Keratinocyte (primary cell): ENCODE measurements at regions not wholly inside any gene's neighbourhood (a gene's known extent, or its start where the extent isn't known, plus 50 kb on each side); places are given as distances from the start of the nearest gene placed in this dataset.
A peak's percentile ranks its signal among the peaks of the same experiment; 100 is the strongest.

Experiments
- DNase-seq: peaks from one replicate; pipeline ENCODE4 v3.0.0-alpha.2; 2011; ENCODE audit warnings: low read depth, missing footprints, low spot score
- FAIRE-seq: peaks from 2 replicates; lab custom pipeline; 2011; peaks lifted over from hg19 to GRCh38; lab: Jason Lieb, UNC
- H2AFZ ChIP-seq: 2 replicates; pipeline ENCODE4 v1.6.0; 2012; ENCODE audit warnings: low read length, control low read depth, inconsistent platforms; ENCODE audit not compliant: control insufficient read depth
- H3K27ac ChIP-seq: 2 replicates; pipeline ENCODE4 v1.5.1; 2011; ENCODE audit warnings: low read length; ENCODE audit not compliant: control insufficient read depth, insufficient read depth
- H3K27me3 ChIP-seq: 3 replicates; pipeline ENCODE4 v1.6.0; 2011; ENCODE audit warnings: low read length; ENCODE audit not compliant: control insufficient read depth, insufficient read depth; ENCODE audit errors: extremely low read depth
- H3K36me3 ChIP-seq, 2 experiments: 2 replicates in 1 of 2; 3 replicates in 1 of 2; pipeline ENCODE4 v1.5.1; 2011; ENCODE audit warnings: low read length in 2 of 2, mild to moderate bottlenecking in 1 of 2; ENCODE audit not compliant: control insufficient read depth in 2 of 2, insufficient read depth in 2 of 2; ENCODE audit errors: extremely low read depth in 1 of 2
- H3K4me1 ChIP-seq: 3 replicates; pipeline ENCODE4 v1.5.1; 2011; ENCODE audit warnings: low read length; ENCODE audit not compliant: control insufficient read depth, insufficient read depth; ENCODE audit errors: extremely low read depth
- H3K4me2 ChIP-seq: 3 replicates; pipeline ENCODE4 v1.6.0; 2011; ENCODE audit warnings: low read depth, low read length; ENCODE audit not compliant: control insufficient read depth, insufficient read depth; ENCODE audit errors: extremely low read depth
- H3K4me3 ChIP-seq, 3 experiments: fragments of 200-600 bp in 1 of 3; sonication (generic) in 1 of 3; 2 replicates in 2 of 3; 3 replicates in 1 of 3; pipeline ENCODE4 v1.5.1; 2011 to 2016; ENCODE audit warnings: low read length in 3 of 3, mild to moderate bottlenecking in 3 of 3, control low read depth in 2 of 3, inconsistent platforms in 1 of 3, low read depth in 1 of 3, mixed read lengths in 1 of 3, mixed run types in 1 of 3, moderate library complexity in 1 of 3; ENCODE audit not compliant: control insufficient read depth in 2 of 3, insufficient read depth in 2 of 3; ENCODE audit errors: extremely low read depth in 1 of 3
- H3K79me2 ChIP-seq: 2 replicates; pipeline ENCODE4 v1.6.0; 2012; ENCODE audit warnings: low read length; ENCODE audit not compliant: control insufficient read depth, insufficient read depth
- H3K9ac ChIP-seq: 3 replicates; pipeline ENCODE4 v1.6.0; 2011; ENCODE audit warnings: low read length; ENCODE audit not compliant: control insufficient read depth, insufficient read depth; ENCODE audit errors: extremely low read depth
- H3K9me1 ChIP-seq: 3 replicates; pipeline ENCODE4 v1.6.0; 2011; ENCODE audit warnings: low read length; ENCODE audit not compliant: control insufficient read depth, insufficient read depth; ENCODE audit errors: extremely low read depth
- H3K9me3 ChIP-seq: 2 replicates; pipeline ENCODE4 v1.5.1; 2012; ENCODE audit warnings: low read depth, low read length; ENCODE audit not compliant: control insufficient read depth
- H4K20me1 ChIP-seq: 3 replicates; pipeline ENCODE4 v1.6.0; 2011; ENCODE audit warnings: low read length; ENCODE audit not compliant: control insufficient read depth, insufficient read depth; ENCODE audit errors: extremely low read depth
- EZH2 ChIP-seq: IDR thresholded peaks from one replicate; pipeline ENCODE4 v1.6.1; 2012; ENCODE audit warnings: inconsistent platforms, mild to moderate bottlenecking, low read length, moderate library complexity
- dilution Hi-C: fragments of 300-500 bp; cut with MboI; formaldehyde crosslinking; loops from one replicate; pipeline ENCODE4 v1.7.0; 2020; ENCODE audit warnings: low sequenced_read_pairs; ENCODE audit not compliant: extremely low pct_ligation_motif_present
- TF ChIP-seq, protein P1 (sequence below), 3 experiments: IDR thresholded peaks in 1 of 3; conservative IDR thresholded peaks in 1 of 3; optimal IDR thresholded peaks in 1 of 3; 2 replicates in 2 of 3; 3 replicates in 1 of 3; pipeline versions ENCODE3 to v1.5.1; 2011; ENCODE audit warnings: low read length in 3 of 3, mild to moderate bottlenecking in 3 of 3, moderate library complexity in 2 of 3, control low read depth in 1 of 3, inconsistent platforms in 1 of 3; ENCODE audit not compliant: insufficient read depth in 2 of 3; ENCODE audit errors: extremely low read depth in 1 of 3

- FAIRE-seq (peak; percentile 94), DNase-seq (no peak)
- TF ChIP-seq, protein P1, sequence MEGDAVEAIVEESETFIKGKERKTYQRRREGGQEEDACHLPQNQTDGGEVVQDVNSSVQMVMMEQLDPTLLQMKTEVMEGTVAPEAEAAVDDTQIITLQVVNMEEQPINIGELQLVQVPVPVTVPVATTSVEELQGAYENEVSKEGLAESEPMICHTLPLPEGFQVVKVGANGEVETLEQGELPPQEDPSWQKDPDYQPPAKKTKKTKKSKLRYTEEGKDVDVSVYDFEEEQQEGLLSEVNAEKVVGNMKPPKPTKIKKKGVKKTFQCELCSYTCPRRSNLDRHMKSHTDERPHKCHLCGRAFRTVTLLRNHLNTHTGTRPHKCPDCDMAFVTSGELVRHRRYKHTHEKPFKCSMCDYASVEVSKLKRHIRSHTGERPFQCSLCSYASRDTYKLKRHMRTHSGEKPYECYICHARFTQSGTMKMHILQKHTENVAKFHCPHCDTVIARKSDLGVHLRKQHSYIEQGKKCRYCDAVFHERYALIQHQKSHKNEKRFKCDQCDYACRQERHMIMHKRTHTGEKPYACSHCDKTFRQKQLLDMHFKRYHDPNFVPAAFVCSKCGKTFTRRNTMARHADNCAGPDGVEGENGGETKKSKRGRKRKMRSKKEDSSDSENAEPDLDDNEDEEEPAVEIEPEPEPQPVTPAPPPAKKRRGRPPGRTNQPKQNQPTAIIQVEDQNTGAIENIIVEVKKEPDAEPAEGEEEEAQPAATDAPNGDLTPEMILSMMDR (optimal IDR thresholded peaks at IDR 0.05 in 1 of 3, IDR thresholded peaks at IDR 0.05 in 1 of 3, conservative IDR thresholded peaks at IDR 0.05 in 1 of 3; ENCODE audit: extremely low read depth in 1 of 3, insufficient read depth in 2 of 3, low read length in 3 of 3): no peak
- no peak for TF ChIP-seq EZH2
- H3K9me3 ChIP-seq: no peaks in the 10 kb centered on the region
- no peaks in the 10 kb centered on the region for H3K9me1 ChIP-seq
- H2AFZ ChIP-seq: peak overlapping the region; percentile 94
- peak overlapping the region; percentile 76 for H3K27ac ChIP-seq
- H3K9ac ChIP-seq: peak overlapping the region; percentile 68
- H3K4me2 ChIP-seq: peak overlapping the region; percentile 91
- no peaks in the 10 kb centered on the region for H3K27me3 ChIP-seq
- H3K4me1 ChIP-seq: peaks cover 16% of the 10 kb centered on the region
- dilution Hi-C loops: no loop called here
- no peaks in the 10 kb centered on the region for H3K79me2 ChIP-seq
- H3K4me3 ChIP-seq: peak overlapping the region; percentile 18 to 67 (median 50)
- H4K20me1 ChIP-seq: no peaks in the 10 kb centered on the region
- H3K36me3 ChIP-seq: no peaks in the 10 kb centered on the region
Observed at GRCh38 chr11:13207665-13208594, 69.7 kb upstream of the BMAL1 start.

DNA sequence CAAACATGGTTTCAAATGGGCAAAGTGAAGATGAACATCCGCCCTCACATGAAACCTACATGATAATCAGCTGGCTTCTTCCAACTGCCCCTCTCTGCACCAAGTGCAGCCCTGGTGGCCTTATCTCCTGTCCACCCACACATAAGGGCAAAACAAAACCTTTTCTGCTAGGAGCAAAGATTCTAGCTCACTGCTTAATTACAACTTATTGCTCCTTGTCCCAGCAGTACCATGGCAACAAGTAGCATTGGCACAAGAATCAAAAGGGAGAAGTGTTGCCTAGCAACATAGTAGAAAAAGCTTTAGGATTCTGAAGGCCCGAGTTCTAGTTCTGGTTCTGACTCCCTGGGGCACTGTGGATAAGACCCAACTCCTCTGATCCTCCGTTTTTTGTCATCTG is 68.7 kb upstream of the BMAL1 start:
- H2AFZ ChIP-seq: no peak overlapping the region
- H3K9me3 ChIP-seq: no peaks in the 10 kb centered on the region
- H3K4me3 ChIP-seq: no peak overlapping the region
- dilution Hi-C loops: no loop called here
- no peaks in the 10 kb centered on the region for H3K36me3 ChIP-seq
- FAIRE-seq (no peak), DNase-seq (no peak)
- no peak overlapping the region for H3K27ac ChIP-seq
- no peaks in the 10 kb centered on the region for H3K9me1 ChIP-seq
- H4K20me1 ChIP-seq: no peaks in the 10 kb centered on the region
- H3K4me2 ChIP-seq: no peak overlapping the region
- TF ChIP-seq, protein P1 (optimal IDR thresholded peaks at IDR 0.05 in 1 of 3, IDR thresholded peaks at IDR 0.05 in 1 of 3, conservative IDR thresholded peaks at IDR 0.05 in 1 of 3; ENCODE audit: extremely low read depth in 1 of 3, insufficient read depth in 2 of 3, low read length in 3 of 3): no peak
- no peak for TF ChIP-seq EZH2
- H3K4me1 ChIP-seq: peaks cover 16% of the 10 kb centered on the region
- H3K27me3 ChIP-seq: no peaks in the 10 kb centered on the region
- no peaks in the 10 kb centered on the region for H3K79me2 ChIP-seq
- H3K9ac ChIP-seq: no peak overlapping the region
